ENCODE measurements at regions not wholly inside any gene's neighbourhood (a gene's known extent, or its start where the extent isn't known, plus 50 kb on each side); places are given as distances from the start of the nearest gene placed in this dataset.

DNA sequence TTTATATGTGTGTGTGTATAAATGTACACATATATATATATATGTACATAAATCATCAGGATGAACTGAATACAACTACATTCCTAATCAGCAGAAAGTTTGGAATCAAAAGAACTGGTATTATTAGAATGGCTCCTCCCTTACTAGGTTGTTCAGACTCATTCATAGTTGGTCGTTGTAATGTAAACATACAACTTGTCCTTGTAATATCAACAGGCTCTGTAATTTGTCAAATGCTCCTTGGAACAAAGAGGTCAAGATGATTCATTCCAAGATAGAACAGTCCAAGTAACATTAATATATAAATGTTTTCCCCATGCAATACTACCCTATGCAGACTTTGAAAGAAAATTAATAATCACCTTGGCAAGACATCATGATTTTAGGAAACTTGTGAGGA, 351.4 kb upstream of the SMIM31 start:
- no peak overlapping the region for H3K27ac Mint-ChIP-seq
- Histone ChIP-seq H3K79me2 (ENCODE audit: low read depth) (no peaks in the 10 kb centered on the region), H3K36me3 (no peaks in the 10 kb centered on the region), H3F3A (ENCODE audit: low read depth) (no peaks in the 10 kb centered on the region), H2AFZ (replicated peaks) (no peak overlapping the region), H3K4me3 (no peak overlapping the region), H3K27me3 (no peaks in the 10 kb centered on the region), H3K9ac (no peak overlapping the region), H3K9me3 (ENCODE audit: low read depth) (no peaks in the 10 kb centered on the region), H3K4me2 (no peak overlapping the region), H4K20me1 (ENCODE audit: low read depth) (no peaks in the 10 kb centered on the region), H3K4me1 (no peaks in the 10 kb centered on the region), H3K27ac (no peak overlapping the region)
- H3K27me3 Mint-ChIP-seq (ENCODE audit: insufficient read depth, low read depth), result no peaks in the 10 kb centered on the region
- no peak for DNase-seq (ENCODE audit: low spot score)
- H3K9me3 Mint-ChIP-seq, result no peaks in the 10 kb centered on the region
- TF ChIP-seq, protein P1, sequence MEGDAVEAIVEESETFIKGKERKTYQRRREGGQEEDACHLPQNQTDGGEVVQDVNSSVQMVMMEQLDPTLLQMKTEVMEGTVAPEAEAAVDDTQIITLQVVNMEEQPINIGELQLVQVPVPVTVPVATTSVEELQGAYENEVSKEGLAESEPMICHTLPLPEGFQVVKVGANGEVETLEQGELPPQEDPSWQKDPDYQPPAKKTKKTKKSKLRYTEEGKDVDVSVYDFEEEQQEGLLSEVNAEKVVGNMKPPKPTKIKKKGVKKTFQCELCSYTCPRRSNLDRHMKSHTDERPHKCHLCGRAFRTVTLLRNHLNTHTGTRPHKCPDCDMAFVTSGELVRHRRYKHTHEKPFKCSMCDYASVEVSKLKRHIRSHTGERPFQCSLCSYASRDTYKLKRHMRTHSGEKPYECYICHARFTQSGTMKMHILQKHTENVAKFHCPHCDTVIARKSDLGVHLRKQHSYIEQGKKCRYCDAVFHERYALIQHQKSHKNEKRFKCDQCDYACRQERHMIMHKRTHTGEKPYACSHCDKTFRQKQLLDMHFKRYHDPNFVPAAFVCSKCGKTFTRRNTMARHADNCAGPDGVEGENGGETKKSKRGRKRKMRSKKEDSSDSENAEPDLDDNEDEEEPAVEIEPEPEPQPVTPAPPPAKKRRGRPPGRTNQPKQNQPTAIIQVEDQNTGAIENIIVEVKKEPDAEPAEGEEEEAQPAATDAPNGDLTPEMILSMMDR (IDR thresholded peaks at IDR 0.05), result no peak
- TF ChIP-seq EZH2phosphoT487 (IDR thresholded peaks at IDR 0.05) (no peak), EZH2 (IDR thresholded peaks at IDR 0.05) (no peak)
- H3K36me3 Mint-ChIP-seq, result no peaks in the 10 kb centered on the region
- no peak overlapping the region for H3K4me3 Mint-ChIP-seq
- no peaks in the 10 kb centered on the region for H3K4me1 Mint-ChIP-seq

DNA sequence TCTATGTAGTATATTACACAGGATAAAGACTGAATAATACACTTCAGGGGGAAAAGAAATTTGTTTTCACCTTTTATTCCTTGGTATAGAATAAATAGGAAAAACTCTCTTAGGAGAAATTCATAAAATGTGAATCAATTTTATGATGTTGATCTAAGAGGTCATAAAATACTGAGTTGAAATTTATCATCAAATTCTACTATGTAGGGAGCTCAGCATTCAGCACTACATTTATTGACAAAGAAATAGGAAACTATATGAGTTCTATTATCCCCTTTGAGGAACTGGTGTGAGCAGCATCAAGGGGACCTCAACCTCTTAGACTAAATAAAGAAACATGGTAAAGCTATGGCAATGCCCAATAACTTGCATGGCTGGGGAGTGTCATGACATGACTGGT, 348.2 kb upstream of the SMIM31 start:
- Mint-ChIP-seq H3K4me1 (no peaks in the 10 kb centered on the region), H3K9me3 (no peaks in the 10 kb centered on the region), H3K27ac (no peak overlapping the region), H3K36me3 (no peaks in the 10 kb centered on the region), H3K27me3 (ENCODE audit: insufficient read depth, low read depth) (no peaks in the 10 kb centered on the region), H3K4me3 (no peak overlapping the region)
- H4K20me1 ChIP-seq (ENCODE audit: low read depth), result no peaks in the 10 kb centered on the region
- no peaks in the 10 kb centered on the region for H3K9me3 ChIP-seq (ENCODE audit: low read depth)
- no peaks in the 10 kb centered on the region for H3F3A ChIP-seq (ENCODE audit: low read depth)
- no peaks in the 10 kb centered on the region for H3K36me3 ChIP-seq
- no peak for TF ChIP-seq EZH2 (IDR thresholded peaks at IDR 0.05)
- H3K4me1 ChIP-seq, result no peaks in the 10 kb centered on the region
- H3K79me2 ChIP-seq (ENCODE audit: low read depth), result no peaks in the 10 kb centered on the region
- H3K27me3 ChIP-seq, result no peaks in the 10 kb centered on the region
- no peak overlapping the region for H3K4me2 ChIP-seq
- no peak overlapping the region for H2AFZ ChIP-seq (replicated peaks)
- H3K27ac ChIP-seq, result no peak overlapping the region
- no peak overlapping the region for H3K4me3 ChIP-seq
- no peak overlapping the region for H3K9ac ChIP-seq
- no peak for DNase-seq (ENCODE audit: low spot score)

DNA sequence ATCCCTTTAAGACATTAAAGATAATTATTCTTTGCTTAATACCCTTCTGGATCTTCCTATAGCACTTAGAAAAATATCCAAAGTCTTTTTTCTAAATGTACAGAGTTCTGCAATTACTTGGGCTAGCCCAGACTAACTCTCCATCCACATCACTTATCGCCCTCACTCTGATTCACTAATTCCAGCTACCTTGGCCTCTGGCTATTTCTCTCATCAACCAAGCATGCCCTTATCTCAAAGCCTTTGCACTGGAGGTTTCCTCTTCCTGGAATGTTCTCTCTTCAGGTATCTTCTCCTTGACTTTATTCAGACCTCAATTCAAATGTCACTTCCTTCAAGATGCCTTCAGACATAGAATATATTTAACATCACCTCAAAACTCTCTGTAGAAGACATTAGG, 345.1 kb upstream of the SMIM31 start:
- no peak overlapping the region for H3K27ac Mint-ChIP-seq
- Histone ChIP-seq H4K20me1 (ENCODE audit: low read depth) (no peaks in the 10 kb centered on the region), H3K9ac (no peak overlapping the region), H2AFZ (replicated peaks) (no peak overlapping the region), H3K79me2 (ENCODE audit: low read depth) (no peaks in the 10 kb centered on the region), H3K4me1 (no peaks in the 10 kb centered on the region), H3F3A (ENCODE audit: low read depth) (no peaks in the 10 kb centered on the region), H3K36me3 (no peaks in the 10 kb centered on the region), H3K9me3 (ENCODE audit: low read depth) (no peaks in the 10 kb centered on the region), H3K4me2 (no peak overlapping the region), H3K27me3 (no peaks in the 10 kb centered on the region), H3K4me3 (no peak overlapping the region), H3K27ac (no peak overlapping the region)
- H3K4me3 Mint-ChIP-seq, result no peak overlapping the region
- no peaks in the 10 kb centered on the region for H3K27me3 Mint-ChIP-seq (ENCODE audit: insufficient read depth, low read depth)
- no peak for DNase-seq (ENCODE audit: low spot score)
- no peaks in the 10 kb centered on the region for H3K9me3 Mint-ChIP-seq
- no peaks in the 10 kb centered on the region for H3K36me3 Mint-ChIP-seq
- TF ChIP-seq EZH2phosphoT487 (IDR thresholded peaks at IDR 0.05) (no peak), EZH2 (IDR thresholded peaks at IDR 0.05) (no peak)
- TF ChIP-seq, protein P1 (IDR thresholded peaks at IDR 0.05), result no peak
- H3K4me1 Mint-ChIP-seq, result no peaks in the 10 kb centered on the region

GRCh38 chr4:164410401-164410800, 343.5 kb upstream of the SMIM31 start:
- Histone ChIP-seq H3K79me2 (ENCODE audit: low read depth) (no peaks in the 10 kb centered on the region), H3K9me3 (ENCODE audit: low read depth) (no peaks in the 10 kb centered on the region), H3K36me3 (no peaks in the 10 kb centered on the region), H3K9ac (no peak overlapping the region), H2AFZ (replicated peaks) (no peak overlapping the region), H3K4me3 (no peak overlapping the region), H3K27ac (no peak overlapping the region), H3K27me3 (no peaks in the 10 kb centered on the region), H3K4me1 (no peaks in the 10 kb centered on the region), H4K20me1 (ENCODE audit: low read depth) (no peaks in the 10 kb centered on the region), H3F3A (ENCODE audit: low read depth) (no peaks in the 10 kb centered on the region), H3K4me2 (no peak overlapping the region)
- no peaks in the 10 kb centered on the region for H3K27me3 Mint-ChIP-seq (ENCODE audit: insufficient read depth, low read depth)
- no peak overlapping the region for H3K27ac Mint-ChIP-seq
- H3K36me3 Mint-ChIP-seq, result no peaks in the 10 kb centered on the region
- H3K4me3 Mint-ChIP-seq, result no peak overlapping the region
- DNase-seq (ENCODE audit: low spot score), result no peak
- TF ChIP-seq EZH2phosphoT487 (IDR thresholded peaks at IDR 0.05) (no peak), EZH2 (IDR thresholded peaks at IDR 0.05) (no peak)
- H3K4me1 Mint-ChIP-seq, result no peaks in the 10 kb centered on the region
- H3K9me3 Mint-ChIP-seq, result no peaks in the 10 kb centered on the region
